AG10803 (cell line): ENCODE measurements at regions not wholly inside any gene's neighbourhood (a gene's known extent, or its start where the extent isn't known, plus 50 kb on each side); places are given as distances from the start of the nearest gene placed in this dataset.

Experiments used
- DNase-seq: peaks from one replicate; pipeline ENCODE4 v3.0.0; 2010; ENCODE audit warnings: low read depth
- H3K4me3 ChIP-seq: 2 replicates; pipeline ENCODE4 v1.5.1; 2011; ENCODE audit warnings: mild to moderate bottlenecking, low read length, control low read depth
- TF ChIP-seq, protein P1 (sequence below): conservative IDR thresholded peaks from 2 replicates; pipeline ENCODE4 v1.5.1; 2011; ENCODE audit warnings: mild to moderate bottlenecking, low read length, control low read depth, inconsistent platforms

DNA sequence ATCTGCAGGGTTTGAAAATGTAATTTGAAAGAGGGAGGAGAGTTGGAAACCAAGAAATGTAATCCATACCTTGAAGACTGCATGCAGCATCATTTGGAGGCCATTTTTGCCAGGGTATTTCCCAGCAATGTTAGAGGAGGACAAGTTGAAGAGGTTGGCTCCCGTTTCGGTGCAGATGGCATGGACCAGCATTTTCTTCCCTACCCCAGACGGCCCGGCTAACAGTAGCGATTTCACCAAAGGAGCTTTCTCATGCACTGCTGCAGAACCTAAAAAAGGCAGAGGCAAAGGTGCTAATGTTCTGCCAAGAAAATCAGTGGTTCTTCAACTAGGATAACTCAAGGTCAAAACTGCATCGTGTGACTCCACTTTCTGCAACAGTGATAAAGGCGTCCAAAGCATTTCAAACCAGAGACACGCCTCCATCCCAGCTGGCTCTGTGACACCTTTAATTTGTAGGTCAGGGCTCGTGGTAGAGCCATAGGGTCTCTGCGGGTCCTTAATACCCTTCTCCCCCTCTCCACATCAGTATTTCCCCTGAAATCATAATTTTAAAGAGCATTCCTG, 99.6 kb upstream of the ASB18 start:
- no peak for DNase-seq

DNA sequence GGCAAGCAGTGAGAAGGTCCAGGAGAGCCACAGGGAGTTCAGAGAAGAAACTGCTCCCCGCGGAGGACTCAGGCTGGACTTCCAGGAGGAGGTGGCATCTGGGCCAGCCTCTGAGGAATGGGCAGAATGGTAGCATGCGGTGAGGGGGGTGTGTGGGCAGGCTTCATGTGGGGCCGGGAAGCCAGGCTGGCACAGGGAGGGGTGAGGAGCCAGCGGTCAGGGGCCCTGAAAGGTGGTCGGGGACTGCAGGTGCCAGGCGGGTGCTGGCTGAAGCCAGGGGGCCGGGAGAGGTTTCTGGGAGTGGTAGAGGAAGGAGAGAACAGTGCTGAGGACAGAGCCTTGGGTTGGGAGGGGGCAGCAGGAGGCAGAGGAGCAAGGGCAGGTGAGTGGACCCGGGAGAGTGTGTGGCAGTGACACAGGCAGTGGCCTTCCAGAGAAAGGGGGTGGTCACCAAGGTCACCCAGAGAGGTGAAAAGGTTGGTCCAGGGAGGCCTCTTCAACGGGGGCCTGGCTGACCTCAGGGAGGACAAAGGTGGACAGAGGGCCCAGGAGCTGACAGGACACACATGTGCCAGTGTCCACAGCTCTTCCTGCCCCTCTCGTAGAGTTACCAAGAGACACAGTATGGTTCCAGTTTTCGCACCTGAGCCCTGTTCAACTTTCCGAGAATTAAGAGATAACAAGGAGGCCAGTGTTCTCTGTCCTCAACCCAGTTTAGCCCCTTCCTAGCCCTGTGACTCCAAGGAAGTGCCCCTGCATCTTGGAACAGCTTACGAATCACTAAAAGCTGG, 101.2 kb upstream of the ASB18 start:
- H3K4me3 ChIP-seq: no peak overlapping the region
- DNase-seq: no peak
- TF ChIP-seq, protein P1, sequence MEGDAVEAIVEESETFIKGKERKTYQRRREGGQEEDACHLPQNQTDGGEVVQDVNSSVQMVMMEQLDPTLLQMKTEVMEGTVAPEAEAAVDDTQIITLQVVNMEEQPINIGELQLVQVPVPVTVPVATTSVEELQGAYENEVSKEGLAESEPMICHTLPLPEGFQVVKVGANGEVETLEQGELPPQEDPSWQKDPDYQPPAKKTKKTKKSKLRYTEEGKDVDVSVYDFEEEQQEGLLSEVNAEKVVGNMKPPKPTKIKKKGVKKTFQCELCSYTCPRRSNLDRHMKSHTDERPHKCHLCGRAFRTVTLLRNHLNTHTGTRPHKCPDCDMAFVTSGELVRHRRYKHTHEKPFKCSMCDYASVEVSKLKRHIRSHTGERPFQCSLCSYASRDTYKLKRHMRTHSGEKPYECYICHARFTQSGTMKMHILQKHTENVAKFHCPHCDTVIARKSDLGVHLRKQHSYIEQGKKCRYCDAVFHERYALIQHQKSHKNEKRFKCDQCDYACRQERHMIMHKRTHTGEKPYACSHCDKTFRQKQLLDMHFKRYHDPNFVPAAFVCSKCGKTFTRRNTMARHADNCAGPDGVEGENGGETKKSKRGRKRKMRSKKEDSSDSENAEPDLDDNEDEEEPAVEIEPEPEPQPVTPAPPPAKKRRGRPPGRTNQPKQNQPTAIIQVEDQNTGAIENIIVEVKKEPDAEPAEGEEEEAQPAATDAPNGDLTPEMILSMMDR: no peak

More for the DNA sequence above, 99.6 kb upstream of the ASB18 start:
- TF ChIP-seq, protein P1: no peak
- no peak overlapping the region for H3K4me3 ChIP-seq

DNA sequence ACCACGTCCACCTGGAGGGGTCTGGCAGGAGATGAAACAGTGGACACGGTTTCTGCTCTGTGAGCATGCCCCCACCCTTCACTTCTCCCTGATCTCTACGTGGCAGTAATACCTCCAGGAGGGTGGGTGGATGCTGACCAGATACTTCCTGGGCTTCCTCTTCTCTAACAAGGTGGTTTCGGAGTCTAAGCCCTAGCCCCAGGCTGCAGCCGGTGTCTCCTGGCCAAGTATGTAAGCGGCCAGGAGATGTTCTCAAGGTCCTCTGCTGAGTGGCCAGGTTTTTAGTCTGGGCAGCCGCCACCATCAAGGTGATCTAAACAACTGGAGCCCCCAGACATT, 101.8 kb upstream of the ASB18 start:
- TF ChIP-seq, protein P1: no peak
- DNase-seq: no peak

DNA sequence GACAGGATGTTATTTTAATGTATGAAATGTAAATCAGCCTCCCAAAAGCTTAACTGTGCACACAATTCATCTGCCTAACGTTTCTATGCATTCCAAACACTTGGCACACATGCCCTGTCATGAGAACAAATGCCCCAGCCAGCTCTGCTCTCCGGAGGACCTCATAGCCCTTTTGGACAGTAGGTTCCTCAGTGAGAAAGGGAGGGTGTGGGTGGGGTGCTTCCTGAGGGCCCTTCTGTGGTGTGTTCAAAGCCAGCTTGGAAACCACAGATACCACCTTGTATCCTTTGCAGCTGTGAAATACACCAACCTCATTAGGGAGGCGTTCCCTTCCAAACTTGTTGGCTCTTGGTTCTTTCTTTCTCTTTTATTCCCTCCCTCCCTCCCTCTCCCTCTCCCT, 102.2 kb upstream of the ASB18 start:
- H3K4me3 ChIP-seq: no peak overlapping the region
- TF ChIP-seq, protein P1: no peak
- no peak for DNase-seq

More for the DNA sequence above, 101.8 kb upstream of the ASB18 start:
- no peak overlapping the region for H3K4me3 ChIP-seq

DNA sequence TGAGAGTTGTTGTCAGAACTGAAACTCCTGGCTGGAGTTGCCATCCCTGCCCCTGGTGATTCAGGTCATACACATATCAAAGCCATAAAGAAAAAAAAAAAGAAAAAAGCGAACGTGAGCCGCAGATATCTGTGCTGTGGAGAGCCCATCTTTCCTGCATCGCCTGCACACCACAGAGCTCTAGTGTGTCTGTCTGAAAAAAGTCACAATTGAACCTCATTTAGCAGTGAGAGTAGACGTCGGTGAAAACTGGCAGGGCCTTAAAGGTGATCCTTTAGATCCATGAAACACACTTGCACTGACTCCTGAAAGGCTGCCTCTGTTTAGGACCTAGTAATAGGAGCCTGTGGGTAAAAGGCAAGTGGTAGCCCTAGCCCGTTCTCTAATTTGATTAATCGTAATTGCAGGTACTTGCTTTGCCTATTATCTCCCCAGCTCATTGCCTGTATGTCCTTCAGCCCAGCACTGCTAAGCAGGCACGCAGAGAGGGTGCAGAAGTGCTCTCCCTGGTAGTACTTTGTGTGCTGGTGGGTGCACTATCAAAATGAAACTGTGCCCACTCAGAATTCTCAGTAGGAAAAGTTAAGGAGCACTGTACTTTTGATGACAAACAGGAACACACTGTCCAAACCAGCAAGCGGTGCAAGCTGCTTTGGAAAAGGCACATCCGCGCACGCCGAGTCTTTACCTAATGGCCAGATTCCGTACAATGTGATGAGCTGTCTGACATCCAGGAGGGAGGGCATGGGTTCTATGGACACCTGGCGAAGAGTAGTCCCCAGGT, 103.5 kb upstream of the ASB18 start:
- H3K4me3 ChIP-seq: no peak overlapping the region
- DNase-seq: no peak
- TF ChIP-seq, protein P1: no peak

DNA sequence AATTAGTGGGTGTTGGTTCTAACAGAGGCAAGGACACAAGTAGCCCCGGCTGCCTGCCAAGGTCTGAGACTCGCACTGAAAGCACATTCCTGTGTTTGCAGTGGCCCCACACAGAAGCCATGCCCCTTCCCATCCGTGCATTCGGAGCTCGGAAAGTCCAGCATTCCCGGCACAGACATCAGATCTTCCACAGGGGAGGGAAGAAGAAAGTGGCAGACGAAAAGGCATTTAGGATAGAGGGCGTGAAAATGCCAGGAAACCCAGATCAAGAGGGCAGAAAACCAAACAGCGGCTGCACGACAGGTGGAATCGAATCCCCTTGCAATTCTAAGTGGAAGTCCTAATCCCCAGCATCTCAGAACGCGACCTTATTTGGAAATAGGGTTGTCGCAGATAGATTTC, 105.5 kb upstream of the ASB18 start:
- H3K4me3 ChIP-seq: no peak overlapping the region
- DNase-seq: no peak
- TF ChIP-seq, protein P1: no peak
